ENCODE measurements at regions not wholly inside any gene's neighbourhood (a gene's known extent, or its start where the extent isn't known, plus 50 kb on each side); places are given as distances from the start of the nearest gene placed in this dataset.

DNA sequence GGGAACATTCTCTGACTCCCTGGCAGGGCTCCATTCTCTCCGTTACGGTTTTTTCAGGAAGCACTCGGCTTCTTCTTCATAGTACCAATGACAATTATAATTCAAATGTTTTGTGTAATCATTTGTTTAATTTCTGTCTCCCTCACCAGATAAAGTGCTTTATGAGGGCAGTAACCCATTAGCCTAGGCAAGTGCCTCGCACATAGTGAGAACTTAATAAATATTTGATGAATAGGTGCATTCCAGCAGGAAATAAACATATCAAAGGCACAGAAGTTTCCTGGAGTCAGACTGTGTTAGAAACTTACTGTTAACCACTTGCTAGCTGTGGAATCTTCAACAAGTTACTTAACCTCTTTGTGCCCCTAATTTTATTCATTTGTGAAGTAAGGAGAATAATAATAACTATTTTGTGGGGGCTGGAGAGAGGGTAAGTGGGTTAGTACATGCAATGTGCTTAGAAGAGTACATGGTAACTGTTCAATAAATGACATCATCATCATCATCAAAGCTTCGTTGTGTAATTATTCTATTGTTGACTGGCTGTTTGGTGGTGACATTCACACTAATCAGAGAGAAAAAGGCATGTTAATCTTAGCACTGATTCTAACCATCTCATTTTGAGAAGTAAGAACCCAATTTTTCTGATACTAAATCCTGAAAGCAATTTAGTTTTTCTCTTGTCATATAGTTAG lies 352.3 kb downstream of the INSIG2 start:
- TF ChIP-seq, protein P1, sequence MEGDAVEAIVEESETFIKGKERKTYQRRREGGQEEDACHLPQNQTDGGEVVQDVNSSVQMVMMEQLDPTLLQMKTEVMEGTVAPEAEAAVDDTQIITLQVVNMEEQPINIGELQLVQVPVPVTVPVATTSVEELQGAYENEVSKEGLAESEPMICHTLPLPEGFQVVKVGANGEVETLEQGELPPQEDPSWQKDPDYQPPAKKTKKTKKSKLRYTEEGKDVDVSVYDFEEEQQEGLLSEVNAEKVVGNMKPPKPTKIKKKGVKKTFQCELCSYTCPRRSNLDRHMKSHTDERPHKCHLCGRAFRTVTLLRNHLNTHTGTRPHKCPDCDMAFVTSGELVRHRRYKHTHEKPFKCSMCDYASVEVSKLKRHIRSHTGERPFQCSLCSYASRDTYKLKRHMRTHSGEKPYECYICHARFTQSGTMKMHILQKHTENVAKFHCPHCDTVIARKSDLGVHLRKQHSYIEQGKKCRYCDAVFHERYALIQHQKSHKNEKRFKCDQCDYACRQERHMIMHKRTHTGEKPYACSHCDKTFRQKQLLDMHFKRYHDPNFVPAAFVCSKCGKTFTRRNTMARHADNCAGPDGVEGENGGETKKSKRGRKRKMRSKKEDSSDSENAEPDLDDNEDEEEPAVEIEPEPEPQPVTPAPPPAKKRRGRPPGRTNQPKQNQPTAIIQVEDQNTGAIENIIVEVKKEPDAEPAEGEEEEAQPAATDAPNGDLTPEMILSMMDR (IDR thresholded peaks at IDR 0.05; ENCODE audit: low read depth, low read length, missing control alignments) = no peak
- no peak for DNase-seq (ENCODE audit: extremely low read depth, low read depth)
- no peak overlapping the region for H3K4me3 ChIP-seq (replicated peaks; ENCODE audit: low read depth, low read length)

DNA sequence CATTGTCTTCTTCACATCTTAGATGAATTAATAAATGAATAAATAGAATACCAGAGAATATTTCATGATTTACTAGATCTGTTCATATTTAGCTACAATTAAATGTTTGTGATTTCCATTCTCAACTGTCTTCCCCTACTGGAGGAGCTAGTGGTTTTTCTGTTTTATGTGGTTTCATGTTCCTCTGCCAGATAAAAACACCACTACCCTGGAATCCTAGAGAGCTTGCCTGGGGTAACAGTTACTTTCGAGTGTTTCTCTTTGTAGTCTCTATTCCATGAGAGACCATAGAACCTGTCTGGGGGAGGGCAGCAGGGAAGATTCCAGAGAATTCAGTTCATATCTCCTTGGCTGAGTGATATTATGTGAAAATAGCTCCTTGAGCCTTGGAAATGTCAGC lies 349.2 kb downstream of the INSIG2 start:
- TF ChIP-seq, protein P1 (IDR thresholded peaks at IDR 0.05; ENCODE audit: low read depth, low read length, missing control alignments) = no peak
- no peak for DNase-seq (ENCODE audit: extremely low read depth, low read depth)
- no peak overlapping the region for H3K4me3 ChIP-seq (replicated peaks; ENCODE audit: low read depth, low read length)

DNA sequence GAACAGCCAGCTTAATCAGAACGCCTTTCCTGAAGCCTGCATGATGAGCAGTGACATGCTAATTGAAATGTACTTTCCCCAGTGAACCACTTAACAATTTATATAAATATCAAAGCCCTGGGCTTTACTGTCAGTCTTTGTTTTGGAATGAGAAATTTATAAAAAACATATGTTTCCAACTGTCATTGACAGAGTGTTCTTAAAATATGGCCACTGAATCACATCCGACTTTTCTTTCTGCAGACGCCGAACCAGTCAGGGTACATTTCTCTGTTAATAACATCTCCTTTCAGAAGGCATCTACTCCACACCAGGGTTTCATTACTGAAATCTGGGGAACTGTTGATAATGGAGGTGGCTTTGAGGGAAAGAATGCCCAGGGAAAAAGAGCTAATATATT lies 343.7 kb downstream of the INSIG2 start:
- H3K4me3 ChIP-seq (replicated peaks; ENCODE audit: low read depth, low read length) = no peak overlapping the region
- TF ChIP-seq, protein P1 (IDR thresholded peaks at IDR 0.05; ENCODE audit: low read depth, low read length, missing control alignments) = no peak
- DNase-seq (ENCODE audit: extremely low read depth, low read depth) = no peak

DNA sequence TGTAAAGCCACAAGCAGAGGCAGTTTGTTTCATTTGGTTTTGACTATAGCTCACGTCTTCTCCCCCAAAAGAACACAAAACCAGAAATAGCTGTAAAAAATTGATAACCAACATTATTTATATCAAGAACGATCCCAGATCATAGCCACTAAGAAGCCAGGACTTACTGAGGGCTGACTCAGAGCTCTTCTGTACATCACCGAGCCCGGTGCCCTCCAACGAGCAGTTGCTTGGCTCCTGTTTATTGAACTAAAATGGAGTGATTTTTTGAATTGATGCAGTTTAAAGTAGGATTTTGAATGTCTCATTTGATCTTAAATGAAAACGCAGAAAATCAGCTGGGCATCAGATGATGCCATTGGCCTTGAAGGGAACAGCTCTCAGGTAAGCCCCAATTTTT lies 343.3 kb downstream of the INSIG2 start:
- no peak for DNase-seq (ENCODE audit: extremely low read depth, low read depth)
- no peak overlapping the region for H3K4me3 ChIP-seq (replicated peaks; ENCODE audit: low read depth, low read length)
- TF ChIP-seq, protein P1 (IDR thresholded peaks at IDR 0.05; ENCODE audit: low read depth, low read length, missing control alignments) = no peak

DNA sequence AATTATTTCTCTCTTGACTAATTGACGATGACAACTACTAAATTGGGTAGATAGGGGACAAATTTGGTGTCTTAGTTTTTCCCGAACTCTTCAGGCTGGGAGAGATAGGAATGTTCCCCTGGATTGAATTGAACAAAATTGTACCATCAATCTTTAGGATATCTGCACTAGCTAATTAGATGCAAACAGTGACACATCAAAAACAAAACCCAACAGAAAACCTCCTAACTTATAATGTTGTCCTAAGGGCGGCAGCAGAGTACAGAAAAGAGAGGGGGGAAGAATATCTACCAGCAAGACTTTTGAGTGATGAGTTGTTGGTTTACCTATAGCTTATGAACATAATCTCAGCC lies 342.9 kb downstream of the INSIG2 start:
- no peak overlapping the region for H3K4me3 ChIP-seq (replicated peaks; ENCODE audit: low read depth, low read length)
- no peak for DNase-seq (ENCODE audit: extremely low read depth, low read depth)
- TF ChIP-seq, protein P1 (IDR thresholded peaks at IDR 0.05; ENCODE audit: low read depth, low read length, missing control alignments) = no peak

DNA sequence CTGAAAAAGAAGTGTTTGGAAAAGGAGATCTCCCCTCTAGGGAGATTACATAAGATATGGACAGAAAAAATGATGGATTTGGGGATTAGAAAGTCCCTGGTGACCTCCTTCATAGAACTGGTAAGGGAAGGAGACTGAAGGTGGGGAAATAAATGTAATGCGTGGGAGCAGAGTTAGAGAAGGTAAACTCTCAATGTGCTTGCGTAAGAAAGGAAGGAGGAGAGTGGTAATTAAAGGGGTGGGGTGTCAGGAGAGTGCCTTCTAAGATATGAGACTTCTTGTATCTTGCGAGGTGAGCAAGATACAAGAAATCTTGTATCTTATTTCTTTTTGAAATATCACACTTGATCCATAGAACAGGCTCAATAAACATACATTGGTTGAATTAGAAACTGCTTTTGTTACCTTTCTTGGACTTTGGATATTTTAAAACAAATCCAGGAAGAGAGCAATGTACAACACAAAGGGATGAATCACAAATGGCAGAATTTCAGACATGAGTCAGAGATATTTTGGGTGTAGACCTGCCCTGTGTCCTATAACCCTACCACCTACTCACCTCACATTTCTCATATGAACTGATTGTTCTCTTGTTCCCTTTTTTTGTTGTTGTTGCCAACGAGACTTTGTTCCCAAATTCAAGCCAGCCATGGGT lies 342.4 kb downstream of the INSIG2 start:
- no peak overlapping the region for H3K4me3 ChIP-seq (replicated peaks; ENCODE audit: low read depth, low read length)
- TF ChIP-seq, protein P1 (IDR thresholded peaks at IDR 0.05; ENCODE audit: low read depth, low read length, missing control alignments) = no peak
- DNase-seq (ENCODE audit: extremely low read depth, low read depth) = no peak
